RWPE1 (cell line): ENCODE measurements at regions not wholly inside any gene's neighbourhood (a gene's known extent, or its start where the extent isn't known, plus 50 kb on each side); places are given as distances from the start of the nearest gene placed in this dataset.

Source experiments
- CTCF ChIA-PET: fragments of 350-600 bp; sonication (Branson Sonifier 250); formaldehyde crosslinking; extraction: SDS; loops from one replicate; lab custom pipeline; 2021; lab: Yijun Ruan, JAX
- POLR2A ChIA-PET: fragments of 400-600 bp; formaldehyde crosslinking; extraction: SDS; loops from one replicate; lab custom pipeline; 2020; ENCODE audit warnings: antibody characterized with exemption; ENCODE audit not compliant: low non-redundant PET; lab: Yijun Ruan, JAX
- DNase-seq: peaks from one replicate; pipeline ENCODE4 v3.0.0; 2012; ENCODE audit warnings: low spot score
- H3K27ac ChIP-seq: fragments of 450-650 bp; 2 replicates; pipeline ENCODE4 v1.5.1; 2017
- CTCF ChIP-seq: fragments of 450-650 bp; conservative IDR thresholded peaks from 2 replicates; pipeline ENCODE4 v1.5.1; 2017; ENCODE audit warnings: low read depth, mild to moderate bottlenecking

DNA sequence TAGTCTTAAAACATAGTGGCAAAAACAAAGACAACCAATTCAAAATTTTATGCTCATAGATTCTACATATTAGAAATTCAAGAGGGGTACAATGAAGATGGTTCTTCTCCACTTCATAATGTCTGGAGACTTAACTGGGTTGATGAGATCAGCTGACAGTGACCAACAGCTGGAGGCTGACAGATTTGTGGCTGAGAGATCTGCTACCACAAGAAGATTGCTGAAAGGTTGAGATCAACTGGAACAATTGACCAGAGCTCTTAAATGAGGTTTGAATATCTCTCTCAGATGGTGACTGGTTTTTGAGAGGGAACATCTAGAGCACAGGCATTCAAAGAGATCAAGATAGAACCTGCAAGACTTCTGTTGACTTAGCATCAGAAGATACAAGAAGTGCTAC is 254.1 kb upstream of the ARPP21 start:
- TF ChIP-seq CTCF = no peak
- H3K27ac ChIP-seq = no peak overlapping the region

DNA sequence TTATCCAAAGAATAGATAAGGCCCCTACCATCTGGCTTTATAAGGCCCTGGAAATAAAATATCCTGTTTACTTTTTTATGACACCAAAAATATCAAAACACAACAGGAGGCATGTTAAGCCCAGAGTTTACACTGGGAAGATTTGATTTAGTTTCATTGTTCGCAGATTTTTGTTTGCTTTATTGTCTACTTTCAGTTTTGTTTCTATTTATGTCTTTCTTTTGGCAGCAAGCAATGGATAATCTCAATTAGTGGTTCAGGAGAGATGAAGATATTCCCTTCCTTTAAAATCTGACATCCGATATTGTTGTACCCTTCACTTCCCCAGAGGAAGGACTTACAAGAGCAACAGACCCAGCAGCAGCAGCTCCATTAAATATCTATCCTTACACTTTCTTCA is 249.4 kb upstream of the ARPP21 start:
- H3K27ac ChIP-seq = no peak overlapping the region
- TF ChIP-seq CTCF = no peak
- ChIA-PET POLR2A (no interaction called here), CTCF (no interaction called here)
- no peak for DNase-seq

More for the DNA sequence above, 254.1 kb upstream of the ARPP21 start:
- no peak for DNase-seq
- POLR2A ChIA-PET = no interaction called here
- CTCF ChIA-PET = no interaction called here

DNA sequence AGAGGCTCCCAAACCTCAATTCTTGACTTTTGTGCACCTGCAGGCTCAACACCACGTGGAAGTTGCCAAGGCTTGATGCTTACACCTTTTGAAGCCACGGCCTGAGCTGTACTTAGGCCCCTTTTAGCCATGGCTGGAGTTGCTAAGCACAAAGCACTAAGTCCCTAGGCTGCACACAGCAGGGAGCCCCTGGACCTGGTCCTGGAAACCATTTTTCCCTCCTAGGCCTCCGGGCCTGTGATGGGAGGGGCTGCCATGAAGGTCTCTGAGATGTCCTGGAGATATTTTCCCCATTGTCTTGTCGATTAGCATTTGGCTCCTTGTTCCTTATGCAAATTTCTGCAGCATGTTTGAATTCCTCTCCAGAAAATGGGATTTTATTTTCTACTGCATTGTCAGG is 247.1 kb upstream of the ARPP21 start:
- no peak for DNase-seq
- ChIA-PET CTCF (no interaction called here), POLR2A (no interaction called here)
- no peak overlapping the region for H3K27ac ChIP-seq
- no peak for TF ChIP-seq CTCF

GRCh38 chr3:35393901-35394799 is 245.2 kb upstream of the ARPP21 start:
- ChIA-PET CTCF (interaction anchor here (0.7 kb wide), 1 partner anchor 1207 kb away, joined by 3 read pairs; no protein-coding TSS in a partner anchor), POLR2A (no interaction called here)
- H3K27ac ChIP-seq = no peak overlapping the region
- DNase-seq = no peak
- no peak for TF ChIP-seq CTCF

DNA sequence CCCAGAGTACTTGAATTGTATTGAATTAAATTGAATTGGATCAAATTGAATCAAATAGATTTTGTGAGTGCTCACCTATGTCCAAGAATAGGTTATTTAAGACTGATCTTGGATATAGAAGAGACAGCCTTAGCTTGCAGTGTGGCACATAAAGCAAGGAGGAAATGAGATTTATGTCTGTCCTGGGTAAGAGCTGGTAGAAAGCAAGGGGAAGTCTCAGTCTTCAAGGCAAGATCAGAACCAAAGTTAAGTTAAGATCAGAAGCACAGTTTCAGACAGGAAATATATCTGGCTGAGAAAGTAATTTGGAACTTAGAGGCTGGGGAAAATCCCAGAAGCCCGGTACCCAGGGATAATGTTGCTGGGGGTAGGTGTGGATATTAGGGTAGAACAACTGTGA is 244.4 kb upstream of the ARPP21 start:
- no peak overlapping the region for H3K27ac ChIP-seq
- ChIA-PET POLR2A (no interaction called here), CTCF (no interaction called here)
- no peak for TF ChIP-seq CTCF
- DNase-seq = no peak

GRCh38 chr3:35401671-35402070 is 237.7 kb upstream of the ARPP21 start:
- POLR2A ChIA-PET = no interaction called here
- TF ChIP-seq CTCF = no peak
- H3K27ac ChIP-seq = no peak overlapping the region
- no peak for DNase-seq
- CTCF ChIA-PET = no interaction called here
